Small intestine (tissue), 7 donors: ENCODE measurements at regions not wholly inside any gene's neighbourhood (a gene's known extent, or its start where the extent isn't known, plus 50 kb on each side); places are given as distances from the start of the nearest gene placed in this dataset.

Experiments
- DNase-seq, 2 donors: peaks; one replicate each; pipeline versions ENCODE4 v3.0.0 to v3.0.0-alpha.2; 2013
- FAIRE-seq: peaks from 2 replicates; lab custom pipeline; 2012; peaks lifted over from hg19 to GRCh38; lab: Jason Lieb, UNC
- H3K27ac ChIP-seq, 3 donors: one replicate each; pipeline ENCODE4 v1.5.1; 2013; ENCODE audit warnings: low read length in 2 of 3, mild to moderate bottlenecking in 2 of 3, control low read depth in 1 of 3, inconsistent platforms in 1 of 3, low read depth in 1 of 3, moderate library complexity in 1 of 3
- H3K27me3 ChIP-seq, 3 donors: one replicate each; pipeline ENCODE4 v1.6.1; 2013; ENCODE audit warnings: low read length in 3 of 3, inconsistent platforms in 1 of 3; ENCODE audit not compliant: control insufficient read depth in 3 of 3, insufficient read depth in 3 of 3
- H3K36me3 ChIP-seq, 3 donors: one replicate each; pipeline ENCODE4 v1.6.1; 2013; ENCODE audit warnings: low read length in 3 of 3, inconsistent platforms in 1 of 3, low read depth in 1 of 3, mild to moderate bottlenecking in 1 of 3, moderate library complexity in 1 of 3; ENCODE audit not compliant: control insufficient read depth in 3 of 3, insufficient read depth in 2 of 3
- H3K4me1 ChIP-seq, 3 donors: one replicate each; pipeline ENCODE4 v1.6.1; 2013; ENCODE audit warnings: low read length in 2 of 3, inconsistent platforms in 1 of 3, low read depth in 1 of 3, mild to moderate bottlenecking in 1 of 3, moderate library complexity in 1 of 3; ENCODE audit not compliant: control insufficient read depth in 3 of 3, insufficient read depth in 2 of 3
- H3K4me3 ChIP-seq, 3 donors: one replicate each; pipeline ENCODE4 v1.5.1; 2013; ENCODE audit warnings: low read length in 3 of 3, control low read depth in 1 of 3, inconsistent platforms in 1 of 3, low read depth in 1 of 3, mild to moderate bottlenecking in 1 of 3, moderate library complexity in 1 of 3
- H3K9me3 ChIP-seq, 2 donors: one replicate each; pipeline ENCODE4 v1.6.1; 2013; ENCODE audit warnings: low read depth in 1 of 2, low read length in 1 of 2; ENCODE audit not compliant: control insufficient read depth in 2 of 2, insufficient read depth in 1 of 2
- WGBS, 3 donors: extraction: QIAGEN DNeasy Blood & Tissue Kit; methylation state at CpG; one replicate each; pipeline ENCODE4 v1.1.7; 2013; 5-methylcytosine and 5-hydroxymethylcytosine counted together
- donor health status: healthy with polysubstance abuse.
- donor health status: control.
- donor health status: control.
- donor health status: Bipolar disorder and iron deficiency.
- donor health status: healthy.

GRCh38 chr10:84924131-84924530, 595.7 kb downstream of the CCSER2 start:
- H3K27ac ChIP-seq: no peak overlapping the region
- no peak for DNase-seq
- no peaks in the 10 kb centered on the region for H3K36me3 ChIP-seq
- FAIRE-seq: no peak
- no peak overlapping the region for H3K4me3 ChIP-seq
- peaks cover 0 to 2% of the 10 kb centered on the region in 2 donors for H3K9me3 ChIP-seq
- WGBS, 3 donors: 75 to 86% (median 79%) methylated on average over 2 of the region's 2 CpGs
- no peaks in the 10 kb centered on the region for H3K4me1 ChIP-seq
- peaks cover 0 to 2% (median 0%) of the 10 kb centered on the region in 3 donors for H3K27me3 ChIP-seq

- no peak for FAIRE-seq
- Histone ChIP-seq H3K4me3 (no peak overlapping the region), H3K9me3 (peaks cover 0 to 2% of the 10 kb centered on the region in 2 donors), H3K4me1 (no peaks in the 10 kb centered on the region), H3K27ac (no peak overlapping the region), H3K36me3 (no peaks in the 10 kb centered on the region), H3K27me3 (peaks cover 0 to 2% (median 0%) of the 10 kb centered on the region in 3 donors)
- no peak for DNase-seq
These were observed 597.1 kb downstream of the CCSER2 start for GRCh38 chr10:84925495-84925894.

DNA sequence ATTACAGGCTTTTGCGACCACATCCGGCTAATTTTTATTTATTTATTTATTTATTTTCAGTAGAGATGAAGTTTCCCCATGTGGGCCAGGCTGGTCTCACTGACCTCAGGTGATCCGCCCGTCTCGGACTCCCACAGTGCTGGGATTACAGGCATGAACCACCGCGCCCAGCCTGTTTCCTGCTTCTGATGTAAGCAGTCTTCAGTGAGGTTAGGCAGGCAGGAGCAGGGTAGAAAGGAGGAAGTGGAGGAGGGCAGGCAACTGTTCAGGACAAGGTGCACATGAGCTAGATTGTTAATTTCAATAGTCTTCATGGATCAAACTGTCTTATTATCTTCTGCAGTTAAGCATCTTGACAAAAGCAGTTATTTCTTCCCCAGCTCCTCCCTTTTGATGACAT, 605.0 kb downstream of the CCSER2 start:
- no peak for DNase-seq
- 65 to 73% (median 72%) methylated on average over 7 of the region's 7 CpGs for WGBS, 3 donors
- Histone ChIP-seq H3K9me3 (peaks cover 0 to 2% of the 10 kb centered on the region in 2 donors), H3K4me3 (no peak overlapping the region), H3K36me3 (no peaks in the 10 kb centered on the region), H3K27ac (no peak overlapping the region), H3K4me1 (no peaks in the 10 kb centered on the region), H3K27me3 (no peaks in the 10 kb centered on the region)
- no peak for FAIRE-seq

GRCh38 chr10:84935772-84936171, 607.4 kb downstream of the CCSER2 start:
- no peak for DNase-seq
- Histone ChIP-seq H3K36me3 (no peaks in the 10 kb centered on the region), H3K9me3 (no peaks in the 10 kb centered on the region), H3K4me3 (no peak overlapping the region), H3K4me1 (no peaks in the 10 kb centered on the region), H3K27me3 (no peaks in the 10 kb centered on the region), H3K27ac (no peak overlapping the region)
- WGBS, 3 donors: 87 to 89% (median 87%) methylated on average over 3 of the region's 3 CpGs
- no peak for FAIRE-seq

- H3K27ac ChIP-seq: no peak overlapping the region
- H3K27me3 ChIP-seq: no peaks in the 10 kb centered on the region
- DNase-seq (no peak), FAIRE-seq (no peak)
- no peaks in the 10 kb centered on the region for H3K4me1 ChIP-seq
- H3K36me3 ChIP-seq: no peaks in the 10 kb centered on the region
- 85 to 87% (median 85%) methylated on average over 4 of the region's 4 CpGs for WGBS, 3 donors
- no peak overlapping the region for H3K4me3 ChIP-seq
- no peaks in the 10 kb centered on the region for H3K9me3 ChIP-seq
These were observed 609.9 kb downstream of the CCSER2 start for GRCh38 chr10:84938117-84938905.

GRCh38 chr10:84943541-84943940, 615.2 kb downstream of the CCSER2 start:
- Histone ChIP-seq H3K4me3 (no peak overlapping the region), H3K27me3 (no peaks in the 10 kb centered on the region), H3K4me1 (no peaks in the 10 kb centered on the region), H3K27ac (no peak overlapping the region), H3K36me3 (no peaks in the 10 kb centered on the region), H3K9me3 (no peaks in the 10 kb centered on the region)
- DNase-seq: no peak
- no peak for FAIRE-seq
- 41 to 69% (median 61%) methylated on average over 1 of the region's 1 CpG for WGBS, 3 donors

DNA sequence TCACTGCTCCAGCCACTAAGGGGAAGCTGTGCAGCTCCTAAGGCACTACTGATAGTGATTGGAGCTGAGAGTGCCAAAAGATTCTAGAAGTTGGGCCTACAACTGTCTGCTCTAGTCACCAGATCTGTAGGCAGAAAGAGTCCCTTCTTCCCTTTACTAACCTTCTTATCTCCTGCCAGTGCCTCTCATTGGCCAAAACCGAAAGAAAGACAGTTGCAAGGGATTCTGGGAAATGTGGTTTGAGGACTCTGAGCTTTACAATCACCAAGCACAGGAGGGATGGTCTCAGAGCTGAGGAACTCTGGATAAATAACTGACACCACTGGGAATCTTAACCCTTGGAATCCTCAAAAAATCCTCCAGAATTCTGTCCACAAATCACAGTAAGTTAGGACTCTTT, 615.8 kb downstream of the CCSER2 start:
- Histone ChIP-seq H3K4me1 (no peaks in the 10 kb centered on the region), H3K27me3 (no peaks in the 10 kb centered on the region), H3K9me3 (no peaks in the 10 kb centered on the region), H3K27ac (no peak overlapping the region), H3K4me3 (no peak overlapping the region), H3K36me3 (no peaks in the 10 kb centered on the region)
- FAIRE-seq (no peak), DNase-seq (no peak)
- 3 to 26% (median 6%) methylated on average over 1 of the region's 1 CpG for WGBS, 3 donors

- H3K27ac ChIP-seq: no peak overlapping the region
- DNase-seq: no peak
- no peak overlapping the region for H3K4me3 ChIP-seq
- WGBS, 3 donors: 86 to 93% (median 88%) methylated on average over 1 of the region's 1 CpG
- H3K36me3 ChIP-seq: no peaks in the 10 kb centered on the region
- H3K9me3 ChIP-seq: no peaks in the 10 kb centered on the region
- no peaks in the 10 kb centered on the region for H3K27me3 ChIP-seq
- FAIRE-seq: no peak
- H3K4me1 ChIP-seq: no peaks in the 10 kb centered on the region
These were observed 617.4 kb downstream of the CCSER2 start for GRCh38 chr10:84945791-84946190.

DNA sequence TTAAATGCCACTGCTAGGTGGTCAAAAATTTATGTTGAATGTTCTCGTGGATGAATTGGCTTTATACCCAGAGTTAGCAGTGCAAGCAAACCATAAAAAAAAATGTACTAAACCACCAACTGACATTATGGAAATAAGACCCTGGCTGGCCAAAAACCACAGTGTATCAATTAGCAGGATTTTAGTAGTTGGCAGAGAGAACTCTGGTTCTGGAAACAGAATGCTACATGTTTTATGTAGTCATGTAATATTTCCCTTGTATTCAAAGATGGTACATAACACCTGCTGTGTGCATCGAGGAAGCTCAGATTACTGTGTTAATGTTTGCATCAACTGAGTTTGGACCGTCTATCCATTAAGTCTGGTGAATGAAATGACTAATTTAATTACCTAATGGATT, 618.5 kb downstream of the CCSER2 start:
- Histone ChIP-seq H3K4me3 (no peak overlapping the region), H3K36me3 (no peaks in the 10 kb centered on the region), H3K4me1 (no peaks in the 10 kb centered on the region), H3K27me3 (no peaks in the 10 kb centered on the region), H3K27ac (no peak overlapping the region), H3K9me3 (no peaks in the 10 kb centered on the region)
- FAIRE-seq: no peak
- 55 to 57% (median 56%) methylated on average over 3 of the region's 3 CpGs for WGBS, 3 donors
- DNase-seq: no peak
